ENCODE measurements at regions not wholly inside any gene's neighbourhood (a gene's known extent, or its start where the extent isn't known, plus 50 kb on each side); places are given as distances from the start of the nearest gene placed in this dataset.

DNA sequence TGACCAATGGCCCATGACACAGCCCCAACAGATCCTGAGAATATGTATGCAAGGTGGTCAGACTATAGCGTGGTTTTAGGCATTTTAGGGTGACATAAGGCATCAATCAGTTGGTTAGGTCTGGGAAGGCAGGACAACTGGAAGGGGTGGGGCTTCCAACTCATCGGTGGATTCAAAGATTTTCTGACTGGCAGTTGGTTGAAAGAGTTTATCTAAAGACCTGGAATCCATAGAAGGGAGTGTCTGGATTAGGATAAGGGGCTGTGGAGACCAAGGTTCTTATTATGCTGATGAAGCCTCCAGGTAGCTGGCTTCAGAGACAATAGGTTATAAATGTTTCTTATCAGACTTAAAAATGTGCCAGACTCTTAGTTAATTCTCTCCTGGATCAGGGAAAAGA lies 60.3 kb upstream of the CFAP46 start:
- no peak for TF ChIP-seq CTCF (IDR thresholded peaks at IDR 0.05)
- TF ChIP-seq POLR2A (IDR thresholded peaks at IDR 0.05) = no peak
